Mucosa of descending colon (tissue), 3 donors: ENCODE measurements at regions not wholly inside any gene's neighbourhood (a gene's known extent, or its start where the extent isn't known, plus 50 kb on each side); places are given as distances from the start of the nearest gene placed in this dataset.

ENCODE experiments used
- ATAC-seq: fragments of 200-7000 bp; cut with Tn5 transposase; one replicate; pipeline ENCODE4 v1.9.1; 2020; ENCODE audit warnings: mild to moderate bottlenecking, moderate library complexity
- DNase-seq, 3 donors: peaks; one replicate each; pipeline ENCODE4 v3.0.0-alpha.2; 2020
- H3K36me3 ChIP-seq: fragments of 200-600 bp; one replicate; pipeline ENCODE4 v1.8.0; 2021; ENCODE audit warnings: low read depth, mild to moderate bottlenecking
- H3K4me1 ChIP-seq: fragments of 200-600 bp; one replicate; pipeline ENCODE4 v1.8.0; 2021; ENCODE audit warnings: low read depth, mild to moderate bottlenecking
- H3K4me3 ChIP-seq: fragments of 200-600 bp; one replicate; pipeline ENCODE4 v1.8.0; 2021; ENCODE audit warnings: mild to moderate bottlenecking
- H3K9me3 ChIP-seq: fragments of 200-600 bp; one replicate; pipeline ENCODE4 v1.8.0; 2021; ENCODE audit warnings: mild to moderate bottlenecking
- CTCF ChIP-seq: fragments of 200-600 bp; IDR thresholded peaks from one replicate; pipeline ENCODE4 v1.8.0; 2022; ENCODE audit warnings: antibody characterized with exemption, mild to moderate bottlenecking
- intact Hi-C, 2 donors: fragments of 100-400 bp; cut with DNase I in 1 of 2; cut with micrococcal nuclease in 1 of 2; formaldehyde crosslinking; loops; one replicate each; pipeline versions ENCODE4 v1.11.0 to v1.11.1; 2022; cut with DNase I, micrococcal nuclease
- donor health status: DM: no; HTN: no; CAD: no; lungs with moderate emphysema.
- donor health status: DM: no; HTN: no; CAD: no.
- donor health status: DM: no; HTN: yes; CAD: no.

- Histone ChIP-seq H3K9me3 (no peaks in the 10 kb centered on the region), H3K4me3 (no peak overlapping the region), H3K36me3 (no peaks in the 10 kb centered on the region), H3K4me1 (no peaks in the 10 kb centered on the region)
- intact Hi-C loops = no loop called here
- TF ChIP-seq CTCF = no peak
- DNase-seq = no peak
- ATAC-seq = no peak
These were observed 299.4 kb downstream of the SLC16A7 start for GRCh38 chr12:59895166-59895775.

DNA sequence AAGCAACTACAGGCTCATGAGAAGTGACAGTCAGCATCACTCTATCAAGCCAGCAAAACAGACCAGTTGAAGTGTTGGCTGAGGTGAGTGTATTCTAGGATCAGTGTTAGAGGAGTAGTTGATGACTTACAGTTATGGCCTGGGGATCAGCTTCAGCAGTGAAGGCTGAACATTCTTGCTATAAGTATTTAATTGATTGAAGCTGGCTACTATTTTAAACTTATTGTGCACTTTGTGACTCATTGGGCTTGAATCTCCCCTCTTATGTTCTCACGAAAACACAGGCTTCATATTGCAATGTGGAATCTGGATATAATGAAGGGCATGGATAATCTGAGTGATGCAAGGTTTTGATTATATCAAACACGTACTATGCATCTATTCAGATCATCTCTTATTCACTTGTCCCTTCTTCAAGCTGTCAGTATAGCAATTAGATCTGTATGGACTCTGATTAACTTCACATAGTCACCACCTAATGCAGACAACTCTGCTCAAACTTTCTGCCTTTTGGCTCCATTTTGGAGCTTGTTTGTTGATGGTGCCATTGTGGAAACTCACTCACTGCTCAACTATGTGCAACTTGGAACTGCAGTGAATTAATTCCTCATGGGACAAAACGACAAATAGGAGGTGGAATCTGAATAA is 309.2 kb downstream of the SLC16A7 start:
- no peak for TF ChIP-seq CTCF
- Histone ChIP-seq H3K36me3 (no peaks in the 10 kb centered on the region), H3K9me3 (no peaks in the 10 kb centered on the region), H3K4me1 (no peaks in the 10 kb centered on the region), H3K4me3 (no peak overlapping the region)
- intact Hi-C loops = no loop called here
- no peak for ATAC-seq
- DNase-seq = no peak

GRCh38 chr12:59911516-59911915 is 315.7 kb downstream of the SLC16A7 start:
- no peak overlapping the region for H3K4me3 ChIP-seq
- H3K4me1 ChIP-seq = no peaks in the 10 kb centered on the region
- ATAC-seq = no peak
- H3K36me3 ChIP-seq = no peaks in the 10 kb centered on the region
- no peak for TF ChIP-seq CTCF
- no peaks in the 10 kb centered on the region for H3K9me3 ChIP-seq
- intact Hi-C loops = no loop called here
- DNase-seq = no peak

DNA sequence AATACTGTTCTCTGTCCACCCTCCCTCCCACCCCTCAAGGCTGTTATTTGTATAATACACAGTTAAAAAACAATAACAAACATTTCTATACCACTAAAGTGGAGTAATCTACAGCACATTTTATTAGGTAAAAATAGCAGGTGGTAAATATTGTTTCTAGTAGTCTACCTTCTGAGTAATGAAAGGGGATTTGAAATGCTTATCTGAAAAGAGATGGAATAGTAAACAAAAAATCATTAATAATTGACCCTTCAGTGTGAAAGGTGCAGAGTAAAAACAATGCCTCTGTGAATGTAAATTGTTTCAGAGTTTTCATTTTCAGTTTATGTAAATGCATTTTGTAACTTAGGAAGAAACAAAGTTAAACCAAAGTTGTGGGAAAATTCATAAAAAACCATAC is 321.2 kb downstream of the SLC16A7 start:
- Histone ChIP-seq H3K4me1 (no peaks in the 10 kb centered on the region), H3K9me3 (no peaks in the 10 kb centered on the region), H3K36me3 (no peaks in the 10 kb centered on the region), H3K4me3 (no peak overlapping the region)
- DNase-seq (no peak), ATAC-seq (no peak)
- intact Hi-C loops = no loop called here
- TF ChIP-seq CTCF = no peak

- Histone ChIP-seq H3K4me3 (no peak overlapping the region), H3K9me3 (no peaks in the 10 kb centered on the region), H3K36me3 (no peaks in the 10 kb centered on the region), H3K4me1 (no peaks in the 10 kb centered on the region)
- ATAC-seq = no peak
- no peak for TF ChIP-seq CTCF
- intact Hi-C loops = no loop called here
- no peak for DNase-seq
These were observed 331.2 kb downstream of the SLC16A7 start for GRCh38 chr12:59927032-59927431.

- H3K4me1 ChIP-seq = no peaks in the 10 kb centered on the region
- ATAC-seq = no peak
These were observed 332.6 kb downstream of the SLC16A7 start for GRCh38 chr12:59928416-59928815.

More at GRCh38 chr12:59928416-59928815, 332.6 kb downstream of the SLC16A7 start:
- no peak overlapping the region for H3K4me3 ChIP-seq
- intact Hi-C loops = no loop called here
- H3K9me3 ChIP-seq = no peaks in the 10 kb centered on the region
- DNase-seq = no peak
- TF ChIP-seq CTCF = no peak
- H3K36me3 ChIP-seq = no peaks in the 10 kb centered on the region
